NCI-H1048 (cell line): ENCODE measurements at regions not wholly inside any gene's neighbourhood (a gene's known extent, or its start where the extent isn't known, plus 50 kb on each side); places are given as distances from the start of the nearest gene placed in this dataset.

Experiments
- DNase-seq: peaks from one replicate; lab custom pipeline; 2025; lab: John Stamatoyannopoulos, UW

DNA sequence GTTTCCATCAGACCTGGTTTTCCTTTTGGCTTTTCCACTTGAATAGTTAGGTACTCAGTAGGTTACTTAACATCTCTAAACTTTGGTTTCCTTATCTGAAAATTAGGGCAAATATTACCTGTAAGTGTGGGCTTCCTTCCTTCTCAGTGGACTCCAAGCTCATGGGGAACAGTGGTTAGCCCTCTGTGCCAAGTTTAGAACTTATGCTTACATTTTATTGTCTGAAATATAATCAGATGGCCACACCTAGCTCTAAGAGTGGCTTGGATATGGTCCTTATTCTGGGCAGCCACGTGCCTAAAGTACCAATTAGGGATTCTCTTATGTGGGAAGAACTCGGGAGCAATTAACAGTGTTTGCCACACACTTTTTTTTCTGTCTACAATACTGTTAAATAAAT, 133.9 kb downstream of the UCHL1 start:
- DNase-seq: no peak

DNA sequence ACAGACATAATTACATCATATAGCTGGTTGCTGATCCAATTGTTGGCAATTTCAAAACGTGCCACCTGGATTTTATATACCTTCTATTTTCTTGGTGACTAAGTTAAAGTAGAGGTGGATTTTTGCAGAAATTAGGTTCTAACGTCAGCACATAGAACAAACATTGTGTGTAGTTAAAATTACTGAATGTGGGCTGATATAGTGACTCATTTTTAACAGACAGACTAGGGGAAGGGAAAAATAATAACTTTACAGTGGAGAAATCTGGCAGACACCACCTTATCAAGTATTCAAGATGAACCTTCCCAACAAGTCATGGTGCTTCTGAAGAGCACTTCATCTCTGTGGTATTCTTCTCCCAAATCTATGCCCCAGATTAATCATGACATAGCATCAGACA, 134.5 kb downstream of the UCHL1 start:
- DNase-seq: no peak

DNA sequence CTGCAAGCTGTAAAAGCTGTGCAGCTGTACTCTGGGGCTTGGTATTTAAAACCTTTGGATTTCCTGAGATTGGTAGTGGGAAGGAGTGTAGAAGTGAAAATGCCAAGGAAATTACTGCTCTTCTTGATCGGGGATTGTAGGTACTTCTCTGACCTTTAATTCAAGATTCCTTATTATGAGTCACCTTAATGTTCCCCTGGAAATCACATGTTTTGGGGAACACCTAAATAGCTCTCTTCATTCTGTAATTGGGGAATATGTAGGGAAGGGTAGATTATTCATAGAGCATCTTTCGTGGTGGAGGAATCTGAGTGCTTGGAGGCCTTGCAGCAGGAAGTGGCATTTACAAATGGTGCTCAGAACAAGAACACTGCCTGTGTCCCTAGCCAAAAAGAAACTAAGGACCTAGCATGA, 137.8 kb downstream of the UCHL1 start:
- DNase-seq: no peak

DNA sequence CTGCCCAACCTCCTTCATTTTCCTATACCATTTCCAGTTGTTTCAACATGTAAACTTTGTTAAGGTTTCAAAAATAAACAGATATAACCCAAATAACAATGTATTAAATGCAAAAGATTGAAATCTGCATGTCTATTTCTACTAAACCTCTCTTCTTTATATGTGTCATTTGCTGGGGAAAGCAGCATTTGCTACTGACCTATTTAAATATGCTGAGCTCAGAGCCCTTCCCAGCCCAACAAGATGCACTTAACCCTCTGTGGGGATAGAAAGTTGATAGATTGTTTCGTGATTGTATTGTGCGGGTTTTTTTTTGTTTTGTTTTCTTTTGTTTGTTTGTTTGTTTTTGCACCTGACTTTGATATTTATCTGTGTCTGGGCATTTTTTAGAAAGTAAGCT, 139.5 kb downstream of the UCHL1 start:
- no peak for DNase-seq

DNA sequence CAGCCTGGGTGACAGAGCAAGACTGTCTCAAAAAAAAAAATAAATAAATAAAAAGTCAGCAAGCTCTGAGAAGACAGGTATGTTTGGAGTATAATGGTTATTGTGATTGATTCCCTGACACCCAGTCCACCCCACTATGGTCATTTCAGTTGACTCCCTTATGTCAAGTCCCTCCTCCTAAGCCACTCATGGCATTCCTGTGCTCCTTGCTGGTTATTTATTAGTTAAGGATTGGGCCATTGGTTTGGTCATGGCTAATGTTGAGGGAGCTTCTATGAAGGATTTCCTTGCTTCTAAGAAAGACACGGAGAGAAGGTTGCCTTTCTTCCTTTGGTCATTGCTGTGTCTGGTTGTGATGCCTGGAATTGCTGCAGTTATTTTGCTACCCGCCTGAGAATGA, 140.1 kb downstream of the UCHL1 start:
- no peak for DNase-seq

DNA sequence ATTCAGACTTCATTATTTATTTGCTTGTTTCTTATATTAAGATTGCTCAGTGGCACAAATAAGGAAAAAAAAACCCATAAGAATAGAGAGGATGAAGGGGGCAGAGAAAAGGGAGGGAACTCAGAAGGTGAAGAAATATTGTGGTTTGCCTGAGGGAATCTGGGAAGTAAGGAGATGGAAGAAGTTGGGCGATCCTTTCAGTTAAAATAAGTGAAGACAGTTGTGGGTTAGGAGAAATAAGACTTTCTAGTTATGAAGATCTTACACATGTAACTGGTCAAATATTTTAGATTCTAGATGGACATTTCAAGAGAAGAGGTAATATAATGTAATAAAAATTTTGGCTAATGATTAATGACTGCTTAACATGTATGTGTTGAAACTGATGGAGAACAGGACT, 138.7 kb upstream of the LIMCH1 start:
- DNase-seq: no peak

DNA sequence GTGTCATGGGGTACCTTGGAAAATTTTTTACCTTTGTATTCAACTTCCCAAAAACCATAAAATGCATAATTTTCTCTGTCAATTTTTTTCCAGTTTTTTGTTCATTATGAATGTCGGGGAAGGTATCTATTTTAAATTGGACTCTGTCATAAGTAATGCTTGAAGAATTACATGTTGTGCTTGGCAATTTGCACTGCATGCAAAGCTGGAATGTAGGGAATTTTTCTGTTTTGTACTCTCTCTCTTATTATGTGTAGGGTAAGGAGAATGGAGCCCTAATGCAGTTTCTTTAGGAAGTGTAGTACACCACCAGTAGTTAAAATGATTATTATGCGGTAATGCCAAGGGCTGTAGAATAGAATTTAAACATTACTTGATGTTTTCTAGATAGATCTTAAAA, 137.7 kb upstream of the LIMCH1 start:
- no peak for DNase-seq

DNA sequence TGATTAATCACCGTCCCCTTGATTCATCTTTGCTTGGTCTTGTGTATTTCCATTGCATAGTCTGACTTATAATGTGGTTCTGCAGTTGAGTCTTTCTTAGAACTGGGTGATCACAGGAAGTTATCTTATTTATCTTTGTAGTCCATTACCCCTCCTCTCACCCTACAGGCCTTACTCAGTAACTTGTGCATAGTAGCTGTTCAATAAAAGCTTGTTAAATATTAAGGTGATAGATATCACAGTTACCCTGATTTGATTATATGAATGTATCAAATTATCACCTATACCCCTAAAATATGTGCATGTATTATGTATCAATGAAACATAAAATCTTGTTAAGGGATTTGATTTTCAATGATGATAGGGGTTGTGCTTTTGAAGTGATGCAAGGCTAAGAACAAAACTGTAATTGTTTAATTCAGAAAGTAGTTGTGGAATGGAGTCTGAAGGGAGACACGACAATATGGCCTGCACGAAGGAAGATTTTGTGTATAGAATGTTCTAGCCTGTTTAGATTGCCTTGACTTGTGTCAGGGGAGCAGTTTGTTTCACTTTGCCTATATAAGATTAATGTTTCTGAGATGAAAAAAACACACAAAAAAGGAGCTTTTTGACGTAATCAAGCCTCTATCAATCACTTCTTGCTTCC, 132.4 kb upstream of the LIMCH1 start:
- no peak for DNase-seq

DNA sequence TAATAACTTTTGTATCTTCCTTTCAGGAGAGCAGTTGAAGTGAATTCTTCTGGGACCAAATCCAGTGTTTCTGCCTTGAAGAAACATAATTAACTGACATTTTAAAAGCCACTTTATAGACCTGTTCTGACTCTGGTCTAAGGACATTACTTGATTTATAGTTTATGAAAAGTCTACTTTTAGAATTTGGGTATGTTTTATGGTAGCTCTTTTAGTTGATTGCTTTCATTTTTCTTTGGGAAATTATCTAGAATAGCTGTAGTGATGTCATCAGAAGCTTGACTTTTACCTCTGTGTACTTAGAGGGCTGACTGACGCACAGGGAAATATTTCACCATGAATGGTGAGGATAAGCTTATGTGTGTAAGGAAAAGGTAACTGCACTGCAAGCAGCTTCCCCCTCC, 131.8 kb upstream of the LIMCH1 start:
- DNase-seq: no peak

DNA sequence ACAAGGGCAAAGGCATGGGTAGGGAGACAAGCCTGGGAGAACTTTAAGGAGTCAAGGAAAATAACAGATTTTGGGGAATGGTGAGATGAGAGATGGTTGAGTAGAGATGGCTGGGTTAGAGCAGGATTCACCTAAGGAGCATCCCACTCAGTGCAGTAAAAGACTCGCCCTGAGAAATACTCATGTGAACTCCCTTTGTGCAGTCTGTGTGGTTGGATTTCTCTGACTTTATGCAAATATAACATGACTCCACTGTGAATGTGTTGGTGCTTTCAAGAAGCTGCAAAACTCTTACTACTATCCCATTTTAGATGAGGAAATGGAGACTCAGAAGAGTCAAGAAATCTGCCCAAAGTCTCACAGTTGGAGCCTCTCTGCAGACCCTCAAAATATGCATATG, 129.8 kb upstream of the LIMCH1 start:
- no peak for DNase-seq

DNA sequence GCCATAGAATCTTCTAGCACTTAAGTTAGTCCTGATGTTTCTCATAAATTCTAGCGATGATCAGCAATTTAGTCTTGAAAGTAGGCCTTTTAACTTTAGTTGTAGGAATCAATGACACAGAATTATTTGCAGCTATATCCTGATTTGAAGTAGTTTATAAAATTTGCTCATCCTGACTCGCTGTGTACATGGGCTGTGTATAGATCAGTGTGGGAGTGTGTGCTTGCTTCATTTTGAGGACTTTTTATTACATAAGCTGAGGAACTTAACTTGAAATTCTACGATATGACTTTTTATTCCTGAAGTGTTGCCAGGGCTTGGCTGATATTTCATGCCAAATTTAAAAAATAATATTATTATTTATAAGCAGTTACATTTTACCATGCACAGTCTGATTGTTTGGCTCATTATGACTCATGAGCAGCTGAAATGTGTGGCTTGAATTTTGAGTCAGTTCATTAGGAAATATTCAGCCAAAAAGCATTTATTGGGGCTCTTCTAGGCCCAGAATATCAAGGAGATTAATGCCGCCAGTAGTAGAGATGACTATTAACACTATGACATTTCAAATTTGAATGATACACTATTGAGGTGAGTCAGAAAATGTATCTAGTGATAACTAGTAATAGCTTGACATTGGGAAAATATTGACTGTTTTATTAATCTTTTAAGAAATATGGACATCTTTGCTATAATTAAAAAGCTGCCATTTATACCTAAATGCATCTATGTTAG, 128.9 kb upstream of the LIMCH1 start:
- no peak for DNase-seq

DNA sequence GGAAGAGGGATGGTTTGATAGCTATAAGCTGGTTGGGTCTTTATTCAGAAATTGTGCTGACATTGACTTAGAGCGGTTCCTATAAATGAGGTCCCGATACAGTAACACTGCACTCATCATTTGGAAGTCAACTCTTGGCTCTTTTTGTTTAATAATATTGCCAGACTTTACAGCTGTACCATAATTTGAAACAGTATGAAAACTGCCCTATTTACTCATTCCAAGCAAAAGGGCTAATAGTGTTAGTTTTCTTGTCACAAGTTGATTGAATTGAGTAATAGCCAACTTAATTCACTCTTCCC, 128.4 kb upstream of the LIMCH1 start:
- DNase-seq: no peak

DNA sequence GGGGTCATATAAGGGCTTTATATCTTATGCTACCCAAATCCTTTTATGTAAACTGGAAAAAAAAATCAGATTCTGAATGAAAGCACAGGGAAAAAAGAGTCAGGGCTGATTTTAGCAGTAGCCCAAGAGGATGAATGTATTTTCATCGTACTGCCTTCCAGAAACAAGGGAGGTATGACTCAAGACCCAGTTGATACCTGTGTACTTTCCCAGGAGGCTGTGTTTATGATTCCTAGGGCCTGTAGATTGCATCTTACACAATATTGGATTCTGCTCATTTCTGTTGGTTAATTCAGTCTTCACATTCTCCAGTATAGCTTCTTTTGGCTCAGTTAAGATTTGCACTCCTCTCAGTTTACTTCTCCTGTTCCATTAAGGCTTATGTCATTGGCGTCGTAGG, 127.9 kb upstream of the LIMCH1 start:
- no peak for DNase-seq

DNA sequence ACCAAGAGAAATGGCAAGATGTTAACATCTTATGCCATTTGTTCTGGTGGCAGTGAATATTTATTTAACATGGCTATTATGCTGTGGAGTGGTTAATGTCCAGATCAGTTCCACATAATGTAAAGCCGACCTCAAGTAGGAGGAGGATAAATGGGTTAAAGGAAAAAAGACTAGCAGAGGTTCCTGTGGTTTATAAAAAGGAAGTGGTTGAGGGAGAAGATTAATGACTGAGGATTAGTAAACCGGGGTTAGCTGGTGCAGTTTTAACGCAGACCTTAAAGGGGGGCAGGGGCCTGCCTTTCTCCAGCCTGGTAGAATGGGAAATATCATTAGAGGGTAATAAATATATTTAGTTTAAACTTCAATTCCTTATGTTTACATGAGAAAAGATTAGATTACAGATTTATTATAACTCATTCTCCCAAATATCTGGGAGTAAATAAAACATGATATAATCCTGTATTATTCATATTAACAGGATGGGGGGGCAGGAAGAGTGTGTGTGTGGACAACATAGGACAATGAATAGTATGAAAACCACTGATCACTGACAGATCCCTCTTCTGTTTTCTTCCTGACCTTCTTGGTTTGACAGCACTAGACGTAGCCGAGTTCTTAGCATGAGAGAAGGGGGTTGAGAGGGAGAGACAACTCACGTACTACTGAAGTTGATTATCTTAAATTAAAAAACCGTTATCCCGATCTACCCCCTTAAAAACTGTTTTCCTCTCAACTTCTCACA, 124.1 kb upstream of the LIMCH1 start:
- no peak for DNase-seq

DNA sequence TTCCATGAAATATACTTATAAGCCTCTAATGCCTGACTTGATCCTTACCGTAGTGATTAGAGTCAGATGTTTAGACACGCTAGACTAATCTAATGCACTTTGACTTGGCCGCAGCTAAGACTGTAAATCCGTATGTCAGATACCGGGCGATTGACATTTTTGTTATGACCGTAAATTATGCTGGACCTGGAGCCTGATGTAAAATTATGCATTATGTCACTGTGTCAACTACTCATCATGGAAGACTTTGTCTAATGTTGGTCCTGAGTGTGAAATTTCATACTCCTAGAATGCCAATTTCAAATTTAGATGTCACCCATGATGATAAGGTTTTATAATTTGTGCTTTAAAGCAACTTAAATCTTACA, 123.6 kb upstream of the LIMCH1 start:
- DNase-seq: no peak

DNA sequence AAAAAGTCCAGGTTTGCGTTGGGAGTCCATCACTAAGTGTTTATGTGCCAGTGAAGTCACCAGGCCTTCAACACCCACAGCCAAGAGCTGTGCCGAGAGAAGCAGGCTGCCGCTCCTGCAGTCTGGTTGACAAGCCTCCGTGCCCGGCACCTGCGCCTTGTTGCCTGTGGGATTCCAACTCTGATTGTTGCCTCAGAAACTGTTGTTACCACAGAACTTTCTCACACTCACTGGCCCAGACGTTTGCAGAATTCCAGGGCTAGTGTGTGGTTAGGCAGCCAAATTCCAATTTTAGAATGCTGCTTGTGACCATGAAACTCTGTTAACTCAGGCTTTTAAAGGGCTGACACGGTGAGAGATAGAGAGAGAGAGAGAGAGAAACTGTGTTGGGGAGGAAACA, 119.5 kb upstream of the LIMCH1 start:
- DNase-seq: no peak

DNA sequence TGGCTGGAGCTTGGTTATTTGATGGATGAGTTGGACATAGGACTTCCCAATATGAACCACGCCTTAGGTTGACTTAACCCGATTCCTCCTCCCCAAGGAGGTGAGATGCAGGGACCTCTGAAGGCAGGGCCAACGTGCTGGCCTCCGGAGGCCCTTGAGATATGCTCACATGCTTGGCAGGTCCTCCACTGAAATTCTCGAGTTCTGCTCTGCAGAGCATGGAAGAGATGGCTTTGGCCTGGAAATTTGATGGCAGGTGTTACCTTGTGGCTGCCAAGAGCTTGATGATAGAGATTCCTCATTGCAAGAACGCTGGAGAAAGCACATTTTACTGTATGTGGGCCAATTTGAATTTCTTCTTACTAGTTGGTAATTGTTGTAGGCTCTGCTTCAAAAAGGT, 117.4 kb upstream of the LIMCH1 start:
- DNase-seq: no peak

DNA sequence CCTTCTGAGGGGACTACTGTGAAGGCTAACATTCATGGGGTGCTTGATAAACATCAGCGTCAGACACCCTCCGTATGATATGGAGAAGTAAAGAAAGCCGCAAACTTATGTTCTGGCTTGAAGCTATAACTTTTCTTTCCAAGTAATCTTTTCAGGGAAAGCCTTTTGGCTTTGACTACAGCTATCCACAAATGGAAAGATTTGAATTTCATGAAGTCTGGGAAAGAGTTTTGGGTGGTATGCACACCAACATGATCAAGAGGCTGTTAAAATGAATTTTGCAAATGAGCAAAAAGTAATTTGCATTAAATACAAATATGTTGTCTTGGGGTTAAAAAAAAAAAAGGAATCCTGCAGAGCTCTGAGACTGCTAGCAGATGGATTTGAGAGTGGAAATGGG, 114.8 kb upstream of the LIMCH1 start:
- peak; percentile 54 for DNase-seq

DNA sequence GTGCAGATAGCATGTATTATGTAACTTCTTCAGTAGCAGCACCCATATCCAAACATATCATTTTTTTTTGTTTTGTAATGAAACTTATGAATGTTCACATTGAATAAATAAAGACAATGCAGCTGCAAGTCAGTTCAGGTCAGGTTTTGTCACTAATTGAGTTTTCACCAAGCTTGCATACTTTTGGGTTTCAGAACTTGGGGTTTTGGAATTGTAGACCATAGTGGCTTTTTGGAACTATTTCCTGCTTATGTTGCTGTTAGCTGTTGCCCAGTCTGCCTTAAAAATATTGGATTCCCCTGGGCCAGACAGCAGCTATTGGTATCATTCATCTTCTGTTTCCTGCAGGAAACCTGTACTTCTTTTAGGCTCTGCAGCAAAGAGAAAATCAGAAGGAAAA, 113.4 kb upstream of the LIMCH1 start:
- no peak for DNase-seq

DNA sequence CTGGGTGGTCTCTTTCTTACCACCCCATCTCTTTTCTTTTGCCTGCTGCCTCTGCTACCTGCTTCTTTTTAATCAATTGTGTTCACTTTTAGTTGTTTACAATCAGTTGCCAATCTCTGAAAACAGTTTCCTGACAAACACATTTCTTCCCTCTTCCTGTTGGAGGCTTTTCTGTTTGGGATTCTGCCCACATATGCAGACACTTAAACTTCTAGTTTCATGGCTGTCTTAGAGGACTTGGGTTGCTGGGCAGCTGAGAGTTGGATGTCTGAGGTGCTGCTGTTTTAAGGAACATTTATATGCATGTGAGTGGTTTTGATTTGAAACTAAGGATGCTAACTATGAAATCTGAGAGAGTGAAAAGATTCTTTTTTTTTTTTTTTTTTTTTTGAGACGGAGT, 112.3 kb upstream of the LIMCH1 start:
- no peak for DNase-seq

DNA sequence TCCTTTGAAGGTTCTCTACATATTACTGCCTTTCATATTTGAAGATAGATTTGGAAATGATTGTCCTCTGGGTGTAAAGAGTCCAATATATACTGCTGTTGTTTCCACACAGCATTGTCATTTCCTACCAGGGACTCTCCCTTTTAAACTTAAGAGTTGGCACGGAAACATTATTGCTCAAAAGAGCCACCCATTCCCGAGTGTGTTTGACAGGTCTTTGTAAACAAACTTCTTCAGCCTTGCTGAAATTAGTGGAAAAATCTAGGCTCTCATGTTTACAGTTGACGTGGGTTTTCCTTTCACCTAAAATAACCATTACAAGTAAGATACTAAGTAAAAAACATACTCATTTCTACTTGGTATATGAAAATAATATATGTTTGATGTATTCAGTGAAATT, 111.4 kb upstream of the LIMCH1 start:
- DNase-seq: no peak

DNA sequence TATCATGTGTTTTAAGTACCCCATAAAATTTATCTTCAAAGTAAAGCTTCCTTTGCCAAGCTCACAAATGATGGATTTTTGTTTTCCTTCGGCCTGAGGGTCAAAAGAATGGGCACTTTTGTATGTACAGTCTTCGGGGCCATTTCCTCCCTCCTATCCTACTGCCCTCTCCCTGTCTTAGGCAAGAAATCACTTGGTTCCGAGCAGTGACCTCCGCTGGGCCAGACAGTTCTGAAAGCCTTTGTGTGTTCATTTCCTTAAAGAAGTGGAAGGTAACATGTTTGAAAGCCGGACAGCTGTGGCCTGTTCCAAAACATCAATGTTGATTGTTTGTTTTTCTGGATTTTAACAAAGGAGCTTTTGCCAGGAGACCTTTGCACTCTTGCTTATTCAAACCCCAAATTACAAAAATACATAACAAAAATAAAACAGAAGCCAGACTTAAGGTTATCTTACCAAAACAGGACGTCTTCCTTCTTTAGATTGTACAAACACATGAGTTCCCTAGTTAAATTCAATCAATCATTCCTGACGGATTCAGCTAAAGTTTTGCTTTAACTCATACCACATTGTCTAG, 110.6 kb upstream of the LIMCH1 start:
- DNase-seq: no peak

DNA sequence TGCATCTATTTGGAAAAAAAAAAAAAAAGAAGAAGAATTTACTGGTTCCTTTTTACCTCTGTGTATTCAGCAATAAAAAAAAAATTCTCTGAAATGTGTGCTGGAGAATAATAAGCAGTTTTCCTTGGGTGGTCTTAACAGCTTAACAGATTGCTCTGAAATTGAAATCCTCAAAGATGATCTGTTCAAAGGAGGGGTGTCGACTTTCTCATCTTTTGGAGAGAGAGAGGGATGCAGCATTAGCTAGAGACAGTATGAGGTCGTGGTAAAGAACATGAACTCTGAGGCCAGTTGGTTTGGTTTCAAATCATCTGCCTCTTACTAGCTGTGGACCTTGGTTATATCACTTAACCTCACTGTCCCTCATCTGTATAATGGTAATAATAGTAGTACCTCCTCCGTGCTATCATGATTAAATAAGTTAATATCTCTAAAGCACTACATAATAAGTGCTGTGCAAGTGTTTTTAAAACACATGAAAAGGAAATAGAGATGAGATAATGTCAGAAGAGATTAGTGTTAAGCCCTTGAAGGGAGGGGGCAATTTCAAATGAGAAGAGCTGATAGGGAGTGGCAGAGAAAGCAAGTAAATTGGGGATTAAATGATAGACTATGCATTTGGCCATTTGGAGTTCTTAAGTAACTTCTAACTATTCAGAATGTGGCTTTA, 109.9 kb upstream of the LIMCH1 start:
- no peak for DNase-seq
